Tibial nerve (tissue), 4 donors: ENCODE measurements at regions not wholly inside any gene's neighbourhood (a gene's known extent, or its start where the extent isn't known, plus 50 kb on each side); places are given as distances from the start of the nearest gene placed in this dataset.

Source experiments
- EP300 ChIP-seq, 2 donors: sonication (generic); formaldehyde crosslinking; IDR thresholded peaks; one replicate each; pipeline ENCODE4 v1.6.1; 2017; ENCODE audit warnings: antibody characterized with exemption in 2 of 2, mild to moderate bottlenecking in 1 of 2
- POLR2A ChIP-seq, 2 donors: fragments of 450-650 bp; IDR thresholded peaks; one replicate each; pipeline ENCODE4 v1.6.1; 2017; ENCODE audit warnings: antibody characterized with exemption in 2 of 2, mild to moderate bottlenecking in 2 of 2, moderate library complexity in 2 of 2
- TF ChIP-seq, protein P1 (sequence below), 5 experiments: fragments of 200-600 bp in 3 of 5; fragments of 450-650 bp in 2 of 5; sonication (generic) in 3 of 5; IDR thresholded peaks; one replicate each; pipeline ENCODE4 v1.5.1; 2016 to 2019; ENCODE audit warnings: antibody characterized with exemption in 5 of 5, mild to moderate bottlenecking in 3 of 5, moderate library complexity in 2 of 5

DNA sequence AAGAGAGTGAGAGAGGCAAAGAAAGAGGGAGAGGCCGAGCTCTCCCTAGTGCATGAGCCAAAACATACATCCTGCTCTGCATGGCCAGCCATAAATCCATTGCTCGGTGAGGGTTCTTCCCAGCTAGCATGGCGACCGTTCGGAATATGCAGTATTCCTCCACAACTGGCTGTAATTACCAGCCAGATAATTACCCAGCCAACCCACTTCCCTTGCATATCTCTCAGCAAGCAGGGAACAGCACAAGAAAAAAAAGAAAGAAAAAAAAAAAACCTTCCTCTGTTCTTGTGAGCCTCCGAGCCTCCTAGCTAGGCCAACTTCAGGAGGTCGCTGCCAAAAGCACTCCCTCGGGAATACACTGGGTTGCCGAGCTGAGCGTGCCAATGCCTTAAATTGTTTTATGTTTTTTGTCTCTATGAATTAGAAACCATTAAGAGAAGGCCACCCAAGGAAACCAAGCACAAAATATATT lies 567.9 kb downstream of the MED13L start:
- no peak for TF ChIP-seq POLR2A (IDR thresholded peaks at IDR 0.05)
- TF ChIP-seq, protein P1, sequence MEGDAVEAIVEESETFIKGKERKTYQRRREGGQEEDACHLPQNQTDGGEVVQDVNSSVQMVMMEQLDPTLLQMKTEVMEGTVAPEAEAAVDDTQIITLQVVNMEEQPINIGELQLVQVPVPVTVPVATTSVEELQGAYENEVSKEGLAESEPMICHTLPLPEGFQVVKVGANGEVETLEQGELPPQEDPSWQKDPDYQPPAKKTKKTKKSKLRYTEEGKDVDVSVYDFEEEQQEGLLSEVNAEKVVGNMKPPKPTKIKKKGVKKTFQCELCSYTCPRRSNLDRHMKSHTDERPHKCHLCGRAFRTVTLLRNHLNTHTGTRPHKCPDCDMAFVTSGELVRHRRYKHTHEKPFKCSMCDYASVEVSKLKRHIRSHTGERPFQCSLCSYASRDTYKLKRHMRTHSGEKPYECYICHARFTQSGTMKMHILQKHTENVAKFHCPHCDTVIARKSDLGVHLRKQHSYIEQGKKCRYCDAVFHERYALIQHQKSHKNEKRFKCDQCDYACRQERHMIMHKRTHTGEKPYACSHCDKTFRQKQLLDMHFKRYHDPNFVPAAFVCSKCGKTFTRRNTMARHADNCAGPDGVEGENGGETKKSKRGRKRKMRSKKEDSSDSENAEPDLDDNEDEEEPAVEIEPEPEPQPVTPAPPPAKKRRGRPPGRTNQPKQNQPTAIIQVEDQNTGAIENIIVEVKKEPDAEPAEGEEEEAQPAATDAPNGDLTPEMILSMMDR (IDR thresholded peaks at IDR 0.05) = no peak
- no peak for TF ChIP-seq EP300 (IDR thresholded peaks at IDR 0.05)
